H9 (cell line): ENCODE measurements at regions not wholly inside any gene's neighbourhood (a gene's known extent, or its start where the extent isn't known, plus 50 kb on each side); places are given as distances from the start of the nearest gene placed in this dataset.

Experiments
- DNase-seq: peaks from one replicate; pipeline ENCODE4 v3.0.0-alpha.2; 2017
- H2AFZ ChIP-seq: one replicate; pipeline ENCODE4 v1.6.1; 2013; ENCODE audit warnings: mild to moderate bottlenecking, low read length, control low read depth, moderate library complexity
- H2AK5ac ChIP-seq: 2 replicates; pipeline ENCODE4 v1.6.1; 2013; ENCODE audit warnings: low read length, control low read depth, mixed read lengths; ENCODE audit not compliant: insufficient read length
- H2BK120ac ChIP-seq: one replicate; pipeline ENCODE4 v1.6.1; 2013; ENCODE audit warnings: low read depth, mild to moderate bottlenecking, low read length, control low read depth, inconsistent platforms; ENCODE audit not compliant: poor library complexity, severe bottlenecking
- H2BK12ac ChIP-seq: 2 replicates; pipeline ENCODE4 v1.6.1; 2013; ENCODE audit warnings: low read length, control low read depth, mixed read lengths, low read depth; ENCODE audit not compliant: insufficient read length
- H2BK15ac ChIP-seq: 2 replicates; pipeline ENCODE4 v1.6.1; 2013; ENCODE audit warnings: low read depth, low read length, control low read depth
- H2BK20ac ChIP-seq: one replicate; pipeline ENCODE4 v1.6.1; 2013; ENCODE audit warnings: low read depth, mild to moderate bottlenecking, low read length, control low read depth, inconsistent platforms; ENCODE audit not compliant: poor library complexity, severe bottlenecking
- H2BK5ac ChIP-seq: 2 replicates; pipeline ENCODE4 v1.6.1; 2013; ENCODE audit warnings: low read length, control low read depth, mixed read lengths; ENCODE audit not compliant: insufficient read length
- H3K14ac ChIP-seq: 2 replicates; pipeline ENCODE4 v1.6.1; 2013; ENCODE audit warnings: low read length, control low read depth; ENCODE audit not compliant: insufficient read depth
- H3K18ac ChIP-seq: 2 replicates; pipeline ENCODE4 v1.6.1; 2013; ENCODE audit warnings: low read depth, mild to moderate bottlenecking, mixed read lengths, low read length, control low read depth; ENCODE audit not compliant: insufficient read length
- H3K23ac ChIP-seq: 2 replicates; pipeline ENCODE4 v1.6.1; 2013; ENCODE audit warnings: low read length, control low read depth, mixed read lengths, low read depth; ENCODE audit not compliant: insufficient read length
- H3K23me2 ChIP-seq: 2 replicates; pipeline ENCODE4 v1.6.1; 2013; ENCODE audit warnings: low read depth, mild to moderate bottlenecking, mixed read lengths, low read length, control low read depth; ENCODE audit not compliant: insufficient read length, poor library complexity, severe bottlenecking
- H3K27ac ChIP-seq: 2 replicates; pipeline ENCODE4 v1.5.1; 2013; ENCODE audit warnings: low read length, control low read depth, mixed read lengths, low read depth; ENCODE audit not compliant: insufficient read length
- H3K27me3 ChIP-seq: 2 replicates; pipeline ENCODE4 v1.6.1; 2013; ENCODE audit warnings: low read length, control low read depth, inconsistent platforms; ENCODE audit not compliant: insufficient read depth
- H3K4ac ChIP-seq: 2 replicates; pipeline ENCODE4 v1.6.1; 2013; ENCODE audit warnings: low read depth, mild to moderate bottlenecking, control low read depth, inconsistent platforms, low read length, moderate library complexity
- H3K4me1 ChIP-seq: 2 replicates; pipeline ENCODE4 v1.6.1; 2013; ENCODE audit warnings: low read length, control low read depth, inconsistent platforms; ENCODE audit not compliant: insufficient read depth
- H3K4me2 ChIP-seq: 2 replicates; pipeline ENCODE4 v1.6.1; 2013; ENCODE audit warnings: low read length, control low read depth, mixed read lengths; ENCODE audit not compliant: insufficient read length, insufficient read depth
- H3K56ac ChIP-seq: 2 replicates; pipeline ENCODE4 v1.6.1; 2013; ENCODE audit warnings: low read depth, mild to moderate bottlenecking, mixed read lengths, low read length, control low read depth; ENCODE audit not compliant: insufficient read length
- H3K79me1 ChIP-seq: 2 replicates; pipeline ENCODE4 v1.6.1; 2013; ENCODE audit warnings: low read depth, mild to moderate bottlenecking, moderate library complexity, low read length, control low read depth, inconsistent platforms; ENCODE audit not compliant: insufficient read depth, poor library complexity, severe bottlenecking
- H3K79me2 ChIP-seq: 2 replicates; pipeline ENCODE4 v1.6.1; 2013; ENCODE audit warnings: low read length, control low read depth, inconsistent platforms; ENCODE audit not compliant: insufficient read depth
- H3K9ac ChIP-seq: 2 replicates; pipeline ENCODE4 v1.6.1; 2013; ENCODE audit warnings: low read length, control low read depth, mixed read lengths; ENCODE audit not compliant: insufficient read length; ENCODE audit errors: extremely low read depth
- H3K9me3 ChIP-seq: one replicate; pipeline ENCODE4 v1.6.1; 2013; ENCODE audit warnings: low read depth, low read length, inconsistent platforms; ENCODE audit not compliant: control insufficient read depth
- H3T11ph ChIP-seq: one replicate; pipeline ENCODE4 v1.6.1; 2013; ENCODE audit warnings: mild to moderate bottlenecking, low read length, control low read depth, inconsistent platforms
- H4K20me1 ChIP-seq: one replicate; pipeline ENCODE4 v1.6.1; 2013; ENCODE audit not compliant: control insufficient read depth, insufficient read length, insufficient read depth
- H4K5ac ChIP-seq: 2 replicates; pipeline ENCODE4 v1.6.1; 2013; ENCODE audit warnings: low read depth, mild to moderate bottlenecking, mixed read lengths, low read length, control low read depth; ENCODE audit not compliant: insufficient read length
- H4K8ac ChIP-seq: replicated peaks from 2 replicates; pipeline ENCODE4 v1.6.1; 2013; ENCODE audit warnings: low read length, control low read depth, mixed read lengths, low read depth; ENCODE audit not compliant: insufficient read length
- H4K91ac ChIP-seq: 2 replicates; pipeline ENCODE4 v1.6.1; 2013; ENCODE audit warnings: low read depth, mild to moderate bottlenecking, moderate library complexity, mixed read lengths, low read length, control low read depth; ENCODE audit not compliant: insufficient read length
- H3K27ac Mint-ChIP-seq, 3 experiments: 2 replicates in 2 of 3; 3 replicates in 1 of 3; pipeline ENCODE4 v1.8.0; 2020 to 2021; ENCODE audit warnings: mixed read lengths in 3 of 3, mild to moderate bottlenecking in 1 of 3, moderate library complexity in 1 of 3
- H3K27me3 Mint-ChIP-seq: 2 replicates; pipeline ENCODE4 v1.8.0; 2021; ENCODE audit warnings: low read depth, mild to moderate bottlenecking, moderate library complexity, mixed read lengths
- H3K36me3 Mint-ChIP-seq, 3 experiments: 2 replicates in 2 of 3; 3 replicates in 1 of 3; pipeline ENCODE4 v1.8.0; 2020 to 2021; ENCODE audit warnings: low read depth in 3 of 3, mixed read lengths in 3 of 3; ENCODE audit not compliant: insufficient read depth in 1 of 3
- H3K4me1 Mint-ChIP-seq, 2 experiments: 2 replicates each; pipeline ENCODE4 v1.8.0; 2020; ENCODE audit warnings: mixed read lengths in 2 of 2
- H3K4me3 Mint-ChIP-seq, 2 experiments: 2 replicates in 1 of 2; 3 replicates in 1 of 2; pipeline ENCODE4 v1.8.0; 2020 to 2021; ENCODE audit warnings: mild to moderate bottlenecking in 2 of 2, mixed read lengths in 2 of 2, moderate library complexity in 1 of 2
- H3K9me3 Mint-ChIP-seq, 2 experiments: 2 replicates in 1 of 2; 3 replicates in 1 of 2; pipeline ENCODE4 v1.8.0; 2020; ENCODE audit warnings: mild to moderate bottlenecking in 2 of 2, mixed read lengths in 2 of 2, moderate library complexity in 1 of 2
- TF ChIP-seq, protein P1 (sequence below): fragments of 200-600 bp; sonication (generic); conservative IDR thresholded peaks from 3 replicates; pipeline ENCODE4 v1.8.0; 2021; ENCODE audit warnings: antibody characterized with exemption, mild to moderate bottlenecking

DNA sequence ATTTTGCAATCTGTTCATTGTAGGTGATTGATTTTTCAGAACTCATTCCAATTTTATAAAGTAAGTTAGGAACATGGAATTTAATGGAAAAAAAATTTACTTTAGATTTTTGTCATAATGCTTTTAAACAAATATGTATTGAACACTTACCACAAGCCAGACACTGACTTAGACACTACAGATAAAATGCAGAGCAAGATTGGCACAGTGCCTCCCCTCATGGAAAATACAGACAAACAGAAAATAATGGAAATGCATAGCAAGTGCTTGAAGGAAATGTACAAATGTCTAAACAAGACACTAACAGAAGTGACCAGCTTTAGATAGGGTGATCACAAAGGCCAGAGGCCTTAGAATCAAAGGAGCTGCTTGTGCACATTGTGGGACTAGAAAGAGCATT, 260.5 kb upstream of the ADGRL2 start:
- H3K4me3 Mint-ChIP-seq: no peak overlapping the region
- Histone ChIP-seq H3K79me1 (no peaks in the 10 kb centered on the region), H3K18ac (no peak overlapping the region), H3K4me1 (peaks cover 2% of the 10 kb centered on the region; the same call in 1 of the 2 replicates), H2BK5ac (no peak overlapping the region), H3K9ac (no peak overlapping the region), H3K23ac (no peak overlapping the region), H4K8ac (no peak overlapping the region), H2BK20ac (no peak overlapping the region), H4K5ac (no peak overlapping the region), H3K9me3 (no peaks in the 10 kb centered on the region), H3K14ac (no peak overlapping the region), H2BK15ac (no peak overlapping the region), H2BK120ac (no peak overlapping the region), H3K56ac (no peak overlapping the region), H3K79me2 (no peaks in the 10 kb centered on the region), H3K27me3 (no peaks in the 10 kb centered on the region), H3K4me2 (no peak overlapping the region), H2AFZ (no peak overlapping the region), H3K27ac (no peak overlapping the region), H2BK12ac (no peak overlapping the region), H2AK5ac (no peak overlapping the region), H3K23me2 (no peaks in the 10 kb centered on the region), H3K4ac (no peak overlapping the region), H3T11ph (no peak overlapping the region), H4K91ac (no peak overlapping the region), H4K20me1 (no peaks in the 10 kb centered on the region)
- no peaks in the 10 kb centered on the region for H3K27me3 Mint-ChIP-seq
- H3K4me1 Mint-ChIP-seq: peaks cover 10 to 15% of the 10 kb centered on the region in 2 experiments
- no peaks in the 10 kb centered on the region; a peak in 1 of 5 replicates for H3K9me3 Mint-ChIP-seq
- TF ChIP-seq, protein P1, sequence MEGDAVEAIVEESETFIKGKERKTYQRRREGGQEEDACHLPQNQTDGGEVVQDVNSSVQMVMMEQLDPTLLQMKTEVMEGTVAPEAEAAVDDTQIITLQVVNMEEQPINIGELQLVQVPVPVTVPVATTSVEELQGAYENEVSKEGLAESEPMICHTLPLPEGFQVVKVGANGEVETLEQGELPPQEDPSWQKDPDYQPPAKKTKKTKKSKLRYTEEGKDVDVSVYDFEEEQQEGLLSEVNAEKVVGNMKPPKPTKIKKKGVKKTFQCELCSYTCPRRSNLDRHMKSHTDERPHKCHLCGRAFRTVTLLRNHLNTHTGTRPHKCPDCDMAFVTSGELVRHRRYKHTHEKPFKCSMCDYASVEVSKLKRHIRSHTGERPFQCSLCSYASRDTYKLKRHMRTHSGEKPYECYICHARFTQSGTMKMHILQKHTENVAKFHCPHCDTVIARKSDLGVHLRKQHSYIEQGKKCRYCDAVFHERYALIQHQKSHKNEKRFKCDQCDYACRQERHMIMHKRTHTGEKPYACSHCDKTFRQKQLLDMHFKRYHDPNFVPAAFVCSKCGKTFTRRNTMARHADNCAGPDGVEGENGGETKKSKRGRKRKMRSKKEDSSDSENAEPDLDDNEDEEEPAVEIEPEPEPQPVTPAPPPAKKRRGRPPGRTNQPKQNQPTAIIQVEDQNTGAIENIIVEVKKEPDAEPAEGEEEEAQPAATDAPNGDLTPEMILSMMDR: no peak
- H3K27ac Mint-ChIP-seq: no peak overlapping the region; a peak in 1 of 7 replicates
- DNase-seq: no peak
- H3K36me3 Mint-ChIP-seq: peaks cover 0 to 9% (median 7%) of the 10 kb centered on the region in 3 experiments; a peak in 4 of 7 replicates
